ENCODE measurements at regions not wholly inside any gene's neighbourhood (a gene's known extent, or its start where the extent isn't known, plus 50 kb on each side); places are given as distances from the start of the nearest gene placed in this dataset.

- no peak for DNase-seq (ENCODE audit: low read depth)
Measured at GRCh38 chr9:20291201-20291600, 331.1 kb downstream of the MLLT3 start.

DNA sequence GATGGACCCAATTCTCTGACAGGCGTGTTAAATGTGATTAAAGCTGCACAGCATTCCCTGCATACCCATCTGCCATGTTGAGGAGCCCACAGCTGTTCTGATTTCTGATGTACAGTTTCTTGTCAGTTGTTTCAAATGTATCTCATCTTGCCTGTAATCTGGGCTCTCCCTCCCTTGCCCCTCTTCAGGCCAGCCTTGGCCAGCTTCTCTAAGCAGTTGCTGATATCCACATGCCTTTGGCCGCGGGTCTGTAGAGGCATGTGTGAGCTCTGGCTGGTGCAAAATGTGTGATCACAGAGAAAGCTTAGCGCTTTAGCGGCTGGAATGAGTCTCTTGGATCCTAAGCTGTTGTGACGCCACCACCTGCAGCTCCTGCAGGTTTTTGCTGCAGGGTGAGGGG lies 332.0 kb downstream of the MLLT3 start:
- DNase-seq (ENCODE audit: low read depth), result no peak

DNA sequence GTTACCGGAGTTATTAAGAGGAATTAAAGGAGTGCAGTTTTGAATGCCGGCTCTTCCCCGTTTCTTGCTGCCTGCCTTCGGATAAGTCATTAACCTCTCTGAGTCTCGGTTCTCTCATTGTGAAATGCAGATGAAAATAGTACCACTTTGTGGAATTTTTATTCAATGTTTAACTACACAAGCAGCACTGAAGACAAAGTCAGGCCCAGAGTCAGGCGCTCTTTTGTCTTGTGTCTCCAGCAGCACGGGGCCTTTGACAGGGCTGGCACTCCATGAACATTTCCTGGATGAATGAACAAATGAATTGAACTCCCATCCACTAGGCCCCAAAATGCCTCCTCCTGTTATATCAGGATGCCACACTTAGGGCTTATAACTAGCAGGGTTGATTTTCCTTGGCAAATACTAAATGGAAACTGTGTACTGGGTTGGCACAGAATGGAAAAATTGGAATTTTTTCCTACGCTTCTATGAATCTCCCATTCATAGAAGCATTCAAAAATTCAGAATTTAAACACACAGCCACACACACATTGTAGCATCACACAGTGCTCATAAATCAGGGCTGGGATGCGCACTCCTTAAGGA lies 332.8 kb downstream of the MLLT3 start:
- no peak for DNase-seq (ENCODE audit: low read depth)

DNA sequence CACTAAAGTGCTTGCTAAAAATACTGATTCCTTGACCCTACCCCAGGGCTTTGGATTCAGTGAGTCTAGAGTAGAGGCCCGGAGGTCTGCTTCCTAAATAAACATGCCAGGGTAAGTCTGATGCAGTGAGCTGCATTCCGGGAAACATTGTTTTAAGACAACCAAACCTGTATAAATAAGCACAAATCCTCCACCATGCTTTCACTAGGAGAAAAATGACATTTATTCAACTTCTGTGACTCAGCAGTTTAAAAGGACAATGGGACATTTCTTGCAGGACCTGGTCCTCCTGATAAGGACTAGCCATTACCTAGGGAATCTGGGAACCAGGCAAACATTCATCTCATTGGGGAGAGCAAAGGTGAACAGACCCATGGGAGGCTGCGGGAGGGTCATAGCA lies 335.3 kb downstream of the MLLT3 start:
- DNase-seq (ENCODE audit: low read depth), result no peak

DNA sequence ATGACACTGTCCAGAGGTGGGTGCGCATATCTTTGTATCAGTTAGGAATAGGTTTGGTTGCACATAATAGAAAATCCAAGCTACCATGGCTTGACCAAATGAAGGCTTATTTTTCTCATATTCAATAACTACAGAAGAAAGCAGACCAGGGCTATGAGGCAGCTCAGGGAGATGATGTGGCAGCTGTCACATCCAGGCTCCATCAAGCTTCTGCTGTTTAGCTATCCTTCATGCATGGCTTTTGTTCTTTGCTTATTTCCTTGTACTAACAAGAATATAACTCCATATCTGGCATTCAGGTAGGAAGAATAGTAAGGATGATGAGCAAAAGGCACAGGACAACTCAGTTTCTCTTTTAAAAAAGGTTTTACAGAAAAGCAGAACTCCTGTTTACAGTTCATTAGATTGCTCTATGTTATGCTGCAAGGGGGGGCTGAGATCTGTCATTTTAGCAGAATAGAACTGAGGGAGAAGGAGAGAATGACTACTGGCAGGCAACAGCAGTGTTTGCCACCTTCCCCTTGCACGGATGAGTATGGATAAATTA lies 336.1 kb downstream of the MLLT3 start:
- no peak for DNase-seq (ENCODE audit: low read depth)

DNA sequence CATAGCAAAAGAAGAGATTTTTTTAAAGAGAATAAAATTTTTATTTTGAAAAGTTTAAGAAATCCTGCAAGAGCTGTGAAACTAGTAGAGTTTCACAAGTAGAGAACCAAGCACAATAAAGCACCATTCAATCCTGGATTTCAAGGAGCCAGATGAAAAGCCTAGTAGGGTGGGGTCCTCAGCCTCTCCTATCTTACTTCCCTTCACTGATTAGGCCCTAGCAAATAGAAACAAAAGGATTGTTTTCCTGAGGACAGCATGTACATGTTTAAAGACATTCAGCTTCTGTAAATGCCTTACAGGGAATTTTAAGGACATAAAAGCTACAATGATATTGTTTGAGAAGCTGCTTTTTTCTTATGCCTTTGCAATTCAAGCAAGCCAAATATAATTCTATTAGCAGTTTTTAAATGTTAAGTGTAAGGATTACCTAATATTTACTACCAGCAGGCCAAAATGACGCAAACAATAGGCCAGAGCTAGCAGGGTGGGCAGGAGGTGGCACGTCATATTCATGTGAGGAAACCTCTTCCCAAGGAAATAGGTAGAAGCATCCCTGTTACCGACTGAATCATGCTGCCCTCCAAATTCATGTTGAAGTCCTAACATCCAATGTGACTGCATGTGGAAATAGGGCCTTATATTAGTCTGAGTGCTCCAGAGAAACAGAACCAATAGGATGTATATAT lies 337.6 kb downstream of the MLLT3 start:
- DNase-seq (ENCODE audit: low read depth), result no peak

GRCh38 chr9:20280330-20280729 lies 342.0 kb downstream of the MLLT3 start:
- no peak for DNase-seq (ENCODE audit: low read depth)

DNA sequence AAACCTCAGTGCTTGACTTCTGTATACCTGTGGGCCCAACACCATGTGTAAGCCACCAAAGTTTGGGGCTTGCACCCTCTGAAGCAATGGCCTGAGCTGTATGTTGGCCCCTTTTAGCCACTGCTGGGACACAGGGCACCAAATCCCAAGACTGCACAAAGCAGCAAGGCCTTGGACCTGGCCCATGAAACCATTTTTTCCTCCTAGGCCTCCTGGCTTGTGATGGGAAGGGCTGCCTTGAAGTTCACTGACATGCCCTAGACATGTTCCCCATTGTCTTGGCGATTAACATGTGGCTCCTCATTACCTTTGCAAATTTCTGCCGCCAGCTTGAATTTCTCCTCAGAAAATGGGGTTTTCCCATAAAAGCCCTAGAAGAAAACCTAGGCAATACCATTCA lies 345.5 kb downstream of the MLLT3 start:
- no peak for DNase-seq (ENCODE audit: low read depth)

GRCh38 chr9:20271723-20272122 lies 350.6 kb downstream of the MLLT3 start:
- no peak for DNase-seq (ENCODE audit: low read depth)

DNA sequence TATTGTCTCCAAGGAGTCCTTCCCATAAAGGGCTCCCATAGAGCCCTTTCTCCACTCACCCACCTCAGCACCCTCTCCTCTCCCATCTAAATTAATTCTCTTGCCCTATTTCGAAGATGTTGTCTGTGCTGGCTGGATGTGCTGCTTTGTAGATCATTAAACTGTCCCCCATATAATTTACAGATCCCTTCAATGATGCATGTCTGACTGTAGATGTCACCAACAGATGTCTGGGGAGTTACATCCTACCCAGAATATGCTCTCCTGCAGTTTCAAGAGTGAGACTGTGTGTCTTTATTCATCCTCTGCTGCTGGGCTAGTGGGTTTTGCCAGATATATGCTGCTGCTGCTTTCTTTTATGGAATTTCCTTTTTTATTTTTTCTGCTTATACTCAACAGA lies 351.2 kb downstream of the MLLT3 start:
- DNase-seq (ENCODE audit: low read depth), result no peak

- no peak for DNase-seq (ENCODE audit: low read depth)
Measured at GRCh38 chr9:20270161-20270560, 352.1 kb downstream of the MLLT3 start.

DNA sequence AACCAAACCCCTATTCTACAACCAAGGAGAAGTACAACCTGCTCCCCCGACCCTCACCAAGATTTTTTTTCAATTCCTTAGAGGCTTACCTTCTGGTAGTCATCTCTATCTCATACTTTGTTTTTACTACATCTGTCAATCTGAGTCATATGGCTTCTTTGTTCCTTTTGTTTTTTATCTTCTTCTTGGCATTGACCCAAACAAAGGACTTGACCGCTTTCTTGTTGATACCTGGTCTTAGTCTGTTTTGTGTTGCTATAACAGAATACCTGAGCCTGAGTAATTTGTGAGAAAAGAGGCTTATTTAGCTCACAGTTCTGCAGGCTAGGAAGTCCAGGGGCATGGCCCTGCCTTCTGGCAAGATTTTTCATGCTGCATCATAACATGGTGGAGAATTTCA lies 352.7 kb downstream of the MLLT3 start:
- no peak for DNase-seq (ENCODE audit: low read depth)

GRCh38 chr9:20264896-20265295 lies 357.4 kb downstream of the MLLT3 start:
- no peak for DNase-seq (ENCODE audit: low read depth)

- no peak for DNase-seq (ENCODE audit: low read depth)
Measured at GRCh38 chr9:20262611-20263010, 359.7 kb downstream of the MLLT3 start.

DNA sequence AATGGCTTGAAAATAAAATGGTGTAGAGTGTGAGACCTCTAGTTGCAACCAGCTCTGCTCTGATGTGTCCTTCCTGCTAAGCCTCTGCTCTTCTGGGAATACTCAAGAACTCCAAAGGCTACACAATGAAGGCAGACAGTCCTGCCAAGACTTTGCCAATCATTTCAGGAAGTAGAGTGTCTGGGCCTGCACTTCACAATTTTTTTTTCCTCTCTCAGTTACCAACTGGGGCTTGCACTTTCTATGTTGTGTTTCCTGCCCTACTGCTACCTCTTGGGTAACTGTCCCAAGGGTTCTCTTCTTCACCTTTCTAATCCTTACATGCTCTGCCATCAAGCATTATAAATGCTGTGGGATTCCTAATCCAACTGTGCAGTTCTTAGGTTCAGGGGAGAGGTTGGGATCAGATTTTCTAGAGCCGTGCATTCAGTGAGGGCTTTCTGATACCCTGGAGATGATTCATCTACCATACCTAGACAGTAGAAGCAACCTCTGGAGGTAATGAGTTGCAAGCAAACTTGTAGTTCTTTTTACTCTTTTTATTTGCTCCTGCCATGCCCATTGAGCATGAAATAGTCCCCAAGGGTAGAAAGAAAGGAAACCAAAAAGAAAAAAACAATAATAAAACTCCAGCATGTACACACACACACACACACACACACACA lies 365.9 kb downstream of the MLLT3 start:
- DNase-seq (ENCODE audit: low read depth), result no peak

- DNase-seq (ENCODE audit: low read depth), result peak; percentile 5
Measured at GRCh38 chr9:20255052-20255451, 367.2 kb downstream of the MLLT3 start.

DNA sequence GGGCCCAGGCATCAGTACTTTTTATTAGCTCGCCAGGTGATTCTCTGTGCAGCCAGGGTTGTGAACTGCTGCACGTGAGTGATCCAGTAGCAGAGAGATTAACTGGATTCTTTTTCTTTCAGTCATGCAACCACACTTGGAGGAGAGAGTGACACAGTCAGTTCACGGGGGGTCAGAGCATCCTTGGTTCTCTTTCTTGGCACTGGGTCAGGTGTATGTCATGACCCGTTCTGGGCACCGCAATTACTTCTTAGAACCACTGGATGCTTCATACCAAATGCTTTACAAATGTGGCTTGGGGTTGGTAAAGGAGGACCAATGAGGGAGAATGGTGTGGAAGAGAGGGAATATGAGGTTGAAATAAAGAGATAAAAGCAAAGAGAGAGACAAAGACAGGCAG lies 368.7 kb downstream of the MLLT3 start:
- DNase-seq (ENCODE audit: low read depth), result peak; percentile 2

GRCh38 chr9:20252778-20253177 lies 369.5 kb downstream of the MLLT3 start:
- DNase-seq (ENCODE audit: low read depth), result no peak

DNA sequence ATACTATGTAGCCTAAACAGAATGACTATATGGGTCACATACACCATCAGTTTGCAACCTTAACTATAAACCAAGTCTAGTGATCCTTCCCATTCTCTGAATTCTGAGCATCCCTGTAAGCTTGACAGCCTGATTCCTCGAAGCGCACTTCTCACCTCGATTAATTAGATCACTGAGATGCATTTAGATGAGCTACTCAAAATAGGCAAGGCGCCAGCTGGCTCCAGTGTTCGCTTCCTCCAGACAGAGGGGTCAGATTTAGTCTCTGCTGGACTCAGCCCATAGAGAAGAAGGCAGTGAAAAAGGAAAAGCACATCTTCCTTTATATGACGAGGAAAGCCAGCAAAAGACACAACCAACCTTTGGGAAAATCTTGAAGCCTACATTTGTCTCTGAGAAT lies 371.5 kb downstream of the MLLT3 start:
- DNase-seq (ENCODE audit: low read depth), result no peak

- no peak for DNase-seq (ENCODE audit: low read depth)
Measured at GRCh38 chr9:20244271-20244670, 378.0 kb downstream of the MLLT3 start.

DNA sequence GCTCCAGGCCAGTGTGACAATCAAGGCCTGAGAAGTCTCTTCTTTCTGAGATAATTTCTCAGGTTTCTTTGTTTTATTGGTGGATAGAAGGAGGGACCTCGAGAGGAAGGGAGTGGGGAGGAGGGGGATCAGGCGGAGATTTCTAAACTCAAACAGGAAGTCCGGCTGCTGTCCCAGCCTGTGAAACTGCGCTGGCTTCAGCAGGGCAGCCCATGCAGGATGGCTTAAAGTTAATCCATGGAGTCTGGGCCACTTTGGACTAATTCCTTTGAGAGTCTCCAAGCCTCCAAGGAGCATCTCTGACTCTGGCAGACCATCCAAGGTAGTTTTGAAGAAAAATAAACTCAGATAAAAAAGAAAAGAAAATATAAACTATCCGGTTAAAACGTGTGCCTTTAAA lies 378.5 kb downstream of the MLLT3 start:
- DNase-seq (ENCODE audit: low read depth), result no peak

GRCh38 chr9:20242510-20243189 lies 379.6 kb downstream of the MLLT3 start:
- DNase-seq (ENCODE audit: low read depth), result no peak

DNA sequence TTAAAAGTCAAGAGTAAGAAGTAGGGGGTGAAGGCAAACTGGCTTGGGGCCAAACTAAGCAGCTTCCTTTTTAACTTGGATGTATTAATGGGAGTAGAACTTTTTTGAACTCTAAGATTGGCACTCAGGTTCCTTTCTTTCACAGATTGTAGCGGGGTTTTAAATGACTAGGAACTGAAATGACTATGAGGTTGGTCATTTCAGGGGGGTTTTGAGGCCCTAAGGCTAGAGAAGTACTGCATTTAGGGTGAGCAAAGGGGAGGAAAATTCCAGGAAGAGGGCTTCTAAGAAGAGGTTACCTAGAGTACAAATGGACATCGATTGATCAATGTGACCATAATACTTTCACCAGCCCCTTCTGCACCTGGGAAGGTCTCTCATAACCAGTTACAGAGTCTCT lies 381.8 kb downstream of the MLLT3 start:
- no peak for DNase-seq (ENCODE audit: low read depth)
